ENCODE measurements at regions not wholly inside any gene's neighbourhood (a gene's known extent, or its start where the extent isn't known, plus 50 kb on each side); places are given as distances from the start of the nearest gene placed in this dataset.

DNA sequence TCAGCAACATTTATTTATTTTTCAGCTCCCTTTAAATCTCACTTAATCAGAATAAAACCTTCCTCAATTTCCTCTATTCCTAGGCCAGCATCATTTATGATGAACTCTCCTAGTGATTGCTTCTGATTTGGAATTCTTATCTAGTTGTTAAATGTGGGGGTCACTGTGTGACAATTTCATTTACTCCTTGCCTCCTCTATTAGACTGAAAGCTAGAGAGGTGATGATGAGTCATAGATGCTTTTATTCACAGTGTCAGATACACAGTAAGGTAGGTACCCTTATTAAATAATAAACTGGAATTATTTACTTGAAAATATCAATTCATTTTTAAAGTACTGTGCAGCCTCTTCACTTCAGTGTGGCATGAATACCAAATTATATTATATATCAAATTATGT is 960.6 kb downstream of the MAT2B start:
- Histone ChIP-seq H3K4me3 (ENCODE audit: control insufficient read depth in 2 of 3, extremely low read depth in 1 of 3, insufficient read depth in 2 of 3, low read depth in 1 of 3, low read length in 3 of 3) (no peak overlapping the region), H3K27ac (ENCODE audit: control insufficient read depth, insufficient read depth, low read length) (no peak overlapping the region), H3K9me3 (ENCODE audit: control insufficient read depth, low read depth, low read length) (no peaks in the 10 kb centered on the region), H2AFZ (ENCODE audit: control insufficient read depth, low read length) (no peak overlapping the region), H3K4me2 (ENCODE audit: control insufficient read depth, extremely low read depth, insufficient read depth, low read depth, low read length) (no peak overlapping the region), H3K36me3 (ENCODE audit: control insufficient read depth in 2 of 2, extremely low read depth in 1 of 2, insufficient read depth in 2 of 2, low read length in 2 of 2) (no peaks in the 10 kb centered on the region), H3K9me1 (ENCODE audit: control insufficient read depth, extremely low read depth, insufficient read depth, low read length) (no peaks in the 10 kb centered on the region), H3K27me3 (ENCODE audit: control insufficient read depth, extremely low read depth, insufficient read depth, low read length) (no peaks in the 10 kb centered on the region), H3K9ac (ENCODE audit: control insufficient read depth, extremely low read depth, insufficient read depth, low read length) (no peak overlapping the region), H4K20me1 (ENCODE audit: control insufficient read depth, extremely low read depth, insufficient read depth, low read length) (no peaks in the 10 kb centered on the region), H3K79me2 (ENCODE audit: control insufficient read depth, insufficient read depth, low read length) (no peaks in the 10 kb centered on the region), H3K4me1 (ENCODE audit: control insufficient read depth, extremely low read depth, insufficient read depth, low read length) (no peaks in the 10 kb centered on the region)
- no peak for TF ChIP-seq EZH2 (IDR thresholded peaks at IDR 0.05; ENCODE audit: low read length)
- TF ChIP-seq, protein P1, sequence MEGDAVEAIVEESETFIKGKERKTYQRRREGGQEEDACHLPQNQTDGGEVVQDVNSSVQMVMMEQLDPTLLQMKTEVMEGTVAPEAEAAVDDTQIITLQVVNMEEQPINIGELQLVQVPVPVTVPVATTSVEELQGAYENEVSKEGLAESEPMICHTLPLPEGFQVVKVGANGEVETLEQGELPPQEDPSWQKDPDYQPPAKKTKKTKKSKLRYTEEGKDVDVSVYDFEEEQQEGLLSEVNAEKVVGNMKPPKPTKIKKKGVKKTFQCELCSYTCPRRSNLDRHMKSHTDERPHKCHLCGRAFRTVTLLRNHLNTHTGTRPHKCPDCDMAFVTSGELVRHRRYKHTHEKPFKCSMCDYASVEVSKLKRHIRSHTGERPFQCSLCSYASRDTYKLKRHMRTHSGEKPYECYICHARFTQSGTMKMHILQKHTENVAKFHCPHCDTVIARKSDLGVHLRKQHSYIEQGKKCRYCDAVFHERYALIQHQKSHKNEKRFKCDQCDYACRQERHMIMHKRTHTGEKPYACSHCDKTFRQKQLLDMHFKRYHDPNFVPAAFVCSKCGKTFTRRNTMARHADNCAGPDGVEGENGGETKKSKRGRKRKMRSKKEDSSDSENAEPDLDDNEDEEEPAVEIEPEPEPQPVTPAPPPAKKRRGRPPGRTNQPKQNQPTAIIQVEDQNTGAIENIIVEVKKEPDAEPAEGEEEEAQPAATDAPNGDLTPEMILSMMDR (optimal IDR thresholded peaks at IDR 0.05 in 1 of 3, IDR thresholded peaks at IDR 0.05 in 1 of 3, conservative IDR thresholded peaks at IDR 0.05 in 1 of 3; ENCODE audit: extremely low read depth in 1 of 3, insufficient read depth in 2 of 3, low read length in 3 of 3): no peak
- no peak for FAIRE-seq
- dilution Hi-C loops (cut with MboI; ENCODE audit: extremely low pct_ligation_motif_present, low sequenced_read_pairs): no loop called here
- DNase-seq (ENCODE audit: low read depth, low spot score): no peak

DNA sequence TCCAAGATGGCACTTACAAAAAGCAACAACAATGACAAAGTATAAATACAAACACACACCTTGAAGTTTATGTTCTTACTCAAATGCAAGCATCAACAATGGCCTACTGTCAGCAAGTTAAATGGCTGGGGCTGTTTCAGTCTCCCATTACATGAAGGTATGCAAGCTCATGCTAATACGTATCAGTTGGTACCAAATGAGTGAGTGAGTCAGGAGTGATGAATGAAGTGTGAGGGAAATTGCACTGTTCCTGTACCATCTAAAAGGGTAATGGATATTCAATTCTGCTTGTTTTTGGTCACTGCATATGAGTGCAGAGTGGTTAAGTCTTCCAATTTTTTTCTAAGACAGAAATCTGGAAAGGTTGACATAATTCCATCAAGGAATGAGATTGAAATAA is 964.9 kb downstream of the MAT2B start:
- no peaks in the 10 kb centered on the region for H4K20me1 ChIP-seq (ENCODE audit: control insufficient read depth, extremely low read depth, insufficient read depth, low read length)

More for the DNA sequence above, 964.9 kb downstream of the MAT2B start:
- FAIRE-seq: no peak
- Histone ChIP-seq H2AFZ (ENCODE audit: control insufficient read depth, low read length) (no peak overlapping the region), H3K9me3 (ENCODE audit: control insufficient read depth, low read depth, low read length) (no peaks in the 10 kb centered on the region), H3K4me1 (ENCODE audit: control insufficient read depth, extremely low read depth, insufficient read depth, low read length) (no peaks in the 10 kb centered on the region), H3K27ac (ENCODE audit: control insufficient read depth, insufficient read depth, low read length) (no peak overlapping the region), H3K9me1 (ENCODE audit: control insufficient read depth, extremely low read depth, insufficient read depth, low read length) (no peaks in the 10 kb centered on the region), H3K9ac (ENCODE audit: control insufficient read depth, extremely low read depth, insufficient read depth, low read length) (no peak overlapping the region), H3K36me3 (ENCODE audit: control insufficient read depth in 2 of 2, extremely low read depth in 1 of 2, insufficient read depth in 2 of 2, low read length in 2 of 2) (no peaks in the 10 kb centered on the region), H3K27me3 (ENCODE audit: control insufficient read depth, extremely low read depth, insufficient read depth, low read length) (no peaks in the 10 kb centered on the region), H3K4me3 (ENCODE audit: control insufficient read depth in 2 of 3, extremely low read depth in 1 of 3, insufficient read depth in 2 of 3, low read depth in 1 of 3, low read length in 3 of 3) (no peak overlapping the region), H3K79me2 (ENCODE audit: control insufficient read depth, insufficient read depth, low read length) (no peaks in the 10 kb centered on the region), H3K4me2 (ENCODE audit: control insufficient read depth, extremely low read depth, insufficient read depth, low read depth, low read length) (no peak overlapping the region)
- dilution Hi-C loops (cut with MboI; ENCODE audit: extremely low pct_ligation_motif_present, low sequenced_read_pairs): no loop called here
- DNase-seq (ENCODE audit: low read depth, low spot score): no peak
- TF ChIP-seq, protein P1 (optimal IDR thresholded peaks at IDR 0.05 in 1 of 3, IDR thresholded peaks at IDR 0.05 in 1 of 3, conservative IDR thresholded peaks at IDR 0.05 in 1 of 3; ENCODE audit: extremely low read depth in 1 of 3, insufficient read depth in 2 of 3, low read length in 3 of 3): no peak
- TF ChIP-seq EZH2 (IDR thresholded peaks at IDR 0.05; ENCODE audit: low read length): no peak

All from keratinocyte (primary cell).